Mesenteric fat pad (tissue), 1 donor: ENCODE measurements at regions not wholly inside any gene's neighbourhood (a gene's known extent, or its start where the extent isn't known, plus 50 kb on each side); places are given as distances from the start of the nearest gene placed in this dataset.
A peak's percentile ranks its signal among the peaks of the same experiment; 100 is the strongest.

Experiments used
- DNase-seq: peaks from one replicate; pipeline ENCODE4 v3.0.0-alpha.2; 2020; ENCODE audit warnings: low spot score
- donor health status: DM: yes; HTN: yes; CAD: no.

GRCh38 chr13:111554539-111555267 is 234.3 kb downstream of the TEX29 start:
- peak; percentile 74 for DNase-seq

GRCh38 chr13:111555268-111555808 is 234.9 kb downstream of the TEX29 start:
- peak; percentile 69 for DNase-seq

- DNase-seq, result no peak
Observed at GRCh38 chr13:111555903-111556302, 235.5 kb downstream of the TEX29 start.

- DNase-seq, result no peak
Observed at GRCh38 chr13:111556496-111556895, 236.1 kb downstream of the TEX29 start.

GRCh38 chr13:111557921-111558699 is 237.7 kb downstream of the TEX29 start:
- DNase-seq, result peak; percentile 77

GRCh38 chr13:111558700-111559088 is 238.3 kb downstream of the TEX29 start:
- DNase-seq, result peak; percentile 78

- DNase-seq, result peak; percentile 62
Observed at GRCh38 chr13:111559612-111560403, 239.4 kb downstream of the TEX29 start.

GRCh38 chr13:111561091-111561781 is 240.8 kb downstream of the TEX29 start:
- peak; percentile 60 for DNase-seq

- DNase-seq, result no peak
Observed at GRCh38 chr13:111562716-111563115, 242.3 kb downstream of the TEX29 start.

- peak; percentile 78 for DNase-seq
Observed at GRCh38 chr13:111564606-111565005, 244.2 kb downstream of the TEX29 start.

GRCh38 chr13:111565400-111565799 is 245.0 kb downstream of the TEX29 start:
- peak; percentile 64 for DNase-seq

GRCh38 chr13:111566567-111566966 is 246.1 kb downstream of the TEX29 start:
- peak; percentile 84 for DNase-seq

- DNase-seq, result peak; percentile 59
Observed at GRCh38 chr13:111567637-111568036, 247.2 kb downstream of the TEX29 start.

- no peak for DNase-seq
Observed at GRCh38 chr13:111568290-111568689, 247.8 kb downstream of the TEX29 start.

- DNase-seq, result no peak
Observed at GRCh38 chr13:111570911-111571310, 250.5 kb downstream of the TEX29 start.

GRCh38 chr13:111572956-111573761 is 252.7 kb downstream of the TEX29 start:
- peak; percentile 59 for DNase-seq

GRCh38 chr13:111573801-111574200 is 253.4 kb downstream of the TEX29 start:
- no peak for DNase-seq

GRCh38 chr13:111575276-111575675 is 254.8 kb downstream of the TEX29 start:
- peak; percentile 55 for DNase-seq

- DNase-seq, result no peak
Observed at GRCh38 chr13:111575719-111576118, 255.3 kb downstream of the TEX29 start.
